OCI-LY7 (cell line): ENCODE measurements at regions not wholly inside any gene's neighbourhood (a gene's known extent, or its start where the extent isn't known, plus 50 kb on each side); places are given as distances from the start of the nearest gene placed in this dataset.

Source experiments
- EZH2phosphoT487 ChIP-seq: fragments of 200-600 bp; sonication (generic); IDR thresholded peaks from 2 replicates; pipeline ENCODE4 v1.6.1; 2018; ENCODE audit warnings: low read depth, borderline replicate concordance, mild to moderate bottlenecking, mixed run types, antibody characterized with exemption, low read length, moderate library complexity, mixed read lengths
- TF ChIP-seq, protein P1 (sequence below): fragments of 200-600 bp; sonication (generic); conservative IDR thresholded peaks from 2 replicates; pipeline ENCODE4 v1.5.1; 2014; ENCODE audit warnings: mild to moderate bottlenecking, antibody characterized with exemption, low read length, moderate library complexity, mixed read lengths

DNA sequence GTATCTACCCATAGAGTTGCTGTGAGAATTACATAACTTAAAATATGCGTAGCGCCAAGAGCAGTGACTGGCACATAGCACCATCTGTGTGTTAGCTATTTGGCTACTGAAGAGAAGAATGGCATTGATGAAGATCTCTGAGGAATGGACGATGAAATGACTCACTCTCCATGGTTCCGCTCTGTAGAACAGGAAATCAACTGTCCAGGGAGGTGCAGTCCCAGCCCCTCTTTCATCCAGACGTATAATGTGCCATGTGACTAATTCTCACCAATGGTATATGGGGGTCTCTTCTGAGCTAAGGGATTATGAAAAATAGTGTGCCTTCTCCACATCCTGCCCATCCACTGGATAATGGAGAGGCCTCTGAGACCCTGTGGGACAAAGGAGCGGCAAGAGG lies 254.8 kb downstream of the CYP26B1 start:
- TF ChIP-seq, protein P1, sequence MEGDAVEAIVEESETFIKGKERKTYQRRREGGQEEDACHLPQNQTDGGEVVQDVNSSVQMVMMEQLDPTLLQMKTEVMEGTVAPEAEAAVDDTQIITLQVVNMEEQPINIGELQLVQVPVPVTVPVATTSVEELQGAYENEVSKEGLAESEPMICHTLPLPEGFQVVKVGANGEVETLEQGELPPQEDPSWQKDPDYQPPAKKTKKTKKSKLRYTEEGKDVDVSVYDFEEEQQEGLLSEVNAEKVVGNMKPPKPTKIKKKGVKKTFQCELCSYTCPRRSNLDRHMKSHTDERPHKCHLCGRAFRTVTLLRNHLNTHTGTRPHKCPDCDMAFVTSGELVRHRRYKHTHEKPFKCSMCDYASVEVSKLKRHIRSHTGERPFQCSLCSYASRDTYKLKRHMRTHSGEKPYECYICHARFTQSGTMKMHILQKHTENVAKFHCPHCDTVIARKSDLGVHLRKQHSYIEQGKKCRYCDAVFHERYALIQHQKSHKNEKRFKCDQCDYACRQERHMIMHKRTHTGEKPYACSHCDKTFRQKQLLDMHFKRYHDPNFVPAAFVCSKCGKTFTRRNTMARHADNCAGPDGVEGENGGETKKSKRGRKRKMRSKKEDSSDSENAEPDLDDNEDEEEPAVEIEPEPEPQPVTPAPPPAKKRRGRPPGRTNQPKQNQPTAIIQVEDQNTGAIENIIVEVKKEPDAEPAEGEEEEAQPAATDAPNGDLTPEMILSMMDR, result no peak
- no peak for TF ChIP-seq EZH2phosphoT487
